Activated naive CD8-positive, alpha-beta T cell treated with anti-CD3 and anti-CD28 coated beads, Interleukin-2, amount 50 U/mL, for 16 hours (primary cell): ENCODE measurements at regions not wholly inside any gene's neighbourhood (a gene's known extent, or its start where the extent isn't known, plus 50 kb on each side); places are given as distances from the start of the nearest gene placed in this dataset.
"Not testable (repeated sequence)": the region's sequence is repeated elsewhere in the genome, so short reads cannot be mapped to it uniquely, and the experiment has no call there.

ENCODE experiments used
- DNase-seq: peaks from one replicate; pipeline ENCODE4 v3.0.0-alpha.2; 2020; ENCODE audit warnings: low read depth, low spot score

- DNase-seq, result no peak
These were observed 923.1 kb upstream of the MDGA2 start for GRCh38 chr14:48598458-48598857.

DNA sequence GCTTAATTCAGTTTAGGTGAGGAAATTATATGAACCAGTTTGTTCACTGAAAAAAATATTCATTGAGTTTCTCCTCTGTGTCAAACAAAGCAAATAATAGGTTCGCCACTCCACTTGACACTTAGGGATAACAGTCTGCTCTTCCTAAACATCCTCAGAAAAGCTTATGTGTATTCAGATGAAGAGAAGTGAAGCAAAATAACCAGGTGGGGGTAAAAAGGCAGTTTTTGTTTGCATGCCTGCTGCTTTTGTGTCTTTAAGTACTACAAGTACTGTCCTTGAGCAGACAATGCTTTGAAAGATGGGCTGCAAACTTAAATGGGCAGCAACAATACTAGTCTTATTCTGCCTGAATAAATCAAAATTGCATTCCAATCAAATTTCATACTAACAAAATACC lies 910.7 kb upstream of the MDGA2 start:
- DNase-seq, result no peak

DNA sequence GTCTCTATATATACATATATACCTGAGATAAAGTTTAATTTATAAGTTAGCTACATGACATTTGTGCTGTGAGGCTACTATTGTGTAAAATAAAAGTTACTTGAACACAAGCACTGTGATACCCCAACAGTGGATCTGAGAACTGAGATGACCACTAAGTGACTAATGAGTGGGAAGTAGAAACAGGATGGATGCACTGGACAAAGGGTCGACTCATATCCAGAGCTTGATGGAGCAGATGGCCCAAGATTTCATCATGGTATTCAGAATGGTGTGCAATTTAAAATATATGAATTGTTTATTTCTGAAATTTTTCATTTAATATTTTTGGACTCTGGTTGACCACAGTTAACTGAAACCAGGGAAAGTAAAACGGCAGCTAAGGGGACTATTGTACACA lies 908.6 kb upstream of the MDGA2 start:
- no peak for DNase-seq

DNA sequence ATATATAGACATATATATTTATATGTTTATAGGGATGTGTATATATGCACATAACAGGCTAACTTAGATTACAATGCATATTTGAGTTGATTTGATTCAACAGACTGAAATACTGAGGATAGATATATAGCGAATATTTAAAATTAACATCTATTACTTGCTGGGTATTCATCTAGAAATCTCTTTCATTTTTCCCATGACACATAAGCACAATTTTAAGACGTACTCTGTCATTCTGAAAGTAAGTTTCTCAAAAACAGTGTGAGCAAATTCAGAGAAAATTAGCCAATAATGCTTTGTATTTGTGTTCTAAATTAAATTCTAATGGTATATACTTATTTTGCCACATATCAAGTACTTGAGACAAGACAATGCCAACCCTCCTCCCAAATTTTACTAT lies 907.5 kb upstream of the MDGA2 start:
- no peak for DNase-seq

DNA sequence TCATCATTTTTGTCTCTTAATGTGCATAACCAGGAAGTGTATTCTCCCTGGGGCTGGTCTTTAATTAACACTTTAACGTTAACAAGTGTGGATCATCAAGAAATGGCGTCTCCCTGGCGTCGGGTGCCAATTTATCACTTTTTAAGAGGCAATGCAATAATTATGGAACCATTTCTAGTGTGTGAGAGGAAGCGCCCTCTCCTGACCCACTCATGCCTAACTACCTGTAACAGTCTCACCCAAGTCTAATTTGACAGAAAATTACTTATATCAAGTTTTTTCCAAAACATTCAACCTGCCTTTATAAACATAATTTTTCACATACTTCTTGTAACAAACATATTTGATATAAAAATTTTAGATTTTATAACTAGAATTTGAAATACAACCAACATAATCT lies 905.3 kb upstream of the MDGA2 start:
- no peak for DNase-seq

GRCh38 chr14:48575772-48576171 lies 900.4 kb upstream of the MDGA2 start:
- no peak for DNase-seq

- no peak for DNase-seq
These were observed 893.3 kb upstream of the MDGA2 start for GRCh38 chr14:48568688-48569087.

- no peak for DNase-seq
These were observed 892.8 kb upstream of the MDGA2 start for GRCh38 chr14:48568252-48568651.

DNA sequence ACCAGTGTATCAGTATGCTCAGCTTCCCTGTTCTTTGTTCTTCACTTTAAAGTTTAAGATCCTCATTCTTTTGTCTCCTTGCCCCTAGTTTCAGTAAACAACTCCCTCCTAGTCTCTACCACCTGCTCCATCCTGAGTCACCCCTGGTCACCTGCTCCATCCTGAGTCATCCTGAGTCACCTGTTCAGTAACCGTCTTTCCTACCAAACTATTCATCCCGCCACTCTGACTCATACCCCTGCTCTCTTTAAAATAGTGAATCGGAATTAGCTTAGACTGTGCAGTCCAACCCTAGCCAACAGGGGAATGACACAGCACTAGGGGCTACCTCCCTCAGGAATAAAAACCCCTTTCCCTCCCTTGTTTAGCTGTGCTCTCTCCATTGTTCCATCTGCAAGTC lies 888.1 kb upstream of the MDGA2 start:
- no peak for DNase-seq

- not testable (repeated sequence) for DNase-seq
These were observed 886.0 kb upstream of the MDGA2 start for GRCh38 chr14:48561438-48561837.

- DNase-seq, result no peak
These were observed 885.0 kb upstream of the MDGA2 start for GRCh38 chr14:48560421-48560820.

- no peak for DNase-seq
These were observed 878.0 kb upstream of the MDGA2 start for GRCh38 chr14:48553443-48553842.

DNA sequence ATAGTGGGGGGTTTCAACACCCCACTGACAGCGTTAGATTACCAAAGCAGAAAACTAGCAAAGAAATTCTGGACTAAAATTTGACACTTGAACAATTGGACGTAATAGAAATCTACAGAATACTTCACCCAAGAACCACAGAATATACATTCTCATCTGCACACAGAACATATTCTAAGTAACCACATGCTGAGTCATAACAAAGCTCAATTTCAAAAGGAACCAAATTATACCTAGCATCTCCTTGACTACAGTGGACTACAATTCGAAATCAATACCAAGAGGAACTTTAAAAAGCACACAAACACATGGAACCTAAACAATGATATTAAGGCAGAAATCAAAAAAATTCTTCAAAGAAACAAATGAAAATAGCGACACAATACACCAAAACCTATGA lies 871.6 kb upstream of the MDGA2 start:
- DNase-seq, result no peak

DNA sequence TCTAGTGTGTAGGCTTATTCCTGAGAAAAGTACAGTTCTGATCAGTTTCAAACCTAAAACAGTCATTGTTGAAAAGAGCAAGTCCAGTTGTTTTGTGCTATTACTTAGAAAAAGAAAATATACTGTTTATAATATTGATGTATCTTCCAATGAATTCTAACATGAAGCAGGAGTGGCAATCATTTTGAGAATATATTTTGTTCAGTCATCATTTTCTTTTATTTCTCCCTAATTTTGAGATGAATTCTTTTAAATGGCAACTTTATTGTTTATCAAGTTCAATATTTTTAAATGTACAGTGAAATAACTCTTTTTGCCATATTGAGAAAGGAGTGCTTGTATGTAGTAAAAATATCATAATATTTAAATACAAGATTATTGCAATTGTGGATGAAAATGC lies 862.2 kb upstream of the MDGA2 start:
- no peak for DNase-seq

DNA sequence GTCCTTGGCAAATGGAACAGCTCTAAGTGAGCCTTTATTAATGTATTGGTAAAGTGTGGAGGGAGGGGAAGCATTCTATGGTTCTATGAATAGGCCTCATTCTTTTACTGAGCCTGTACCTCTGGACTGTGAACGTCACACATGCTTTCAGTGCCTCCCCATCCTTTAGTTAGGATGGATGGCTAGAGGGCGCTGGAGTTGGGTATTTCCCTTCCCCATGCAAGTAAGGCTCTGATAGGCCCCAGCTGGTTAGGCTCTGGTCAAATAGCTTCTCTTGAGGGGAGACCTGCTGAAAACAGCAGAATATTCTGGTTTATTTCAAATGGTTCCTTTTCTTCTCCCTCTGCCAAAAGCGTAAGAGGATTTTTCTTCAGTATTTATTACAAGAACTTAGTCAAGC lies 860.9 kb upstream of the MDGA2 start:
- no peak for DNase-seq

DNA sequence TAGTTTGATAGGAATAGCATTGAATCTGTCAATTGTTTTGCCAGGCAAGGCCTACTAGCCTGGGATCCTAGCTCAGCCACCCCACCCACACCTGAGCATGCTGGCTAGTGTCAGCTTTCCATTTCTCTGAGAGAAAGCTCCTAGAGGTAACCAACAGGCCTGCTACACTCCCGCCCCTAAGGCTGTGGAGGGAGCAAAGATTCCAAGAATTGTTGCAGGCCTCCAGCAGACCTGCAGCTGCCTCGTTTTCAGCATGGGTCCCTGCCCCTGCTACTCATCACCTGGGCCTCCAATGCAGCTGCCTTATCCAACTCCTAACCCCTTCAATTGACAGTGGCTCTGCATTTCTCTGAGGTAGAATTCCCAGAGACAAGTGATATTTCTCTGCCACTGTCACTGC lies 852.4 kb upstream of the MDGA2 start:
- no peak for DNase-seq

- DNase-seq, result no peak
These were observed 850.9 kb upstream of the MDGA2 start for GRCh38 chr14:48526307-48526706.

- DNase-seq, result no peak
These were observed 829.5 kb upstream of the MDGA2 start for GRCh38 chr14:48504921-48505320.

DNA sequence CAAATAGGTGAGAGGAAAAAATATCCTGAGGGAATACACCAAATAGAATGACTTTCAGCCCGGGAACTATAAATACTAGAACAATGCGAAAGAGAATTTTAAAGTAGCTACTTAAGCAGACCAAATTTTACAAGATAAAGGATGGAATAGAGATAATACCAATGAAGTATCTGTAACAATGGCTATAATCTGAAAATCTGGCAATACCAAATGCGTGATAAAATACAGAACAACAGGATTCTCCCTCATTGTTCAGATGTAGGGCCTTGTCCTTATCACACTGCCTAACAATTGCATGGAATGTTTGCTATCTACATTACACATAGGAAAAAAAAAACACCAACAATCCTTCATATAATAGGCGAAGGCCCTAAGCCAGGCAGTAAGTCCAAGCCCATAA lies 815.4 kb upstream of the MDGA2 start:
- DNase-seq, result no peak

- DNase-seq, result no peak
These were observed 798.5 kb upstream of the MDGA2 start for GRCh38 chr14:48473944-48474343.

- DNase-seq, result no peak
These were observed 780.6 kb upstream of the MDGA2 start for GRCh38 chr14:48456051-48456450.

GRCh38 chr14:48454887-48455286 lies 779.5 kb upstream of the MDGA2 start:
- no peak for DNase-seq

GRCh38 chr14:48452437-48452995 lies 777.1 kb upstream of the MDGA2 start:
- no peak for DNase-seq

GRCh38 chr14:48435221-48435620 lies 759.8 kb upstream of the MDGA2 start:
- DNase-seq, result no peak

GRCh38 chr14:48430805-48431204 lies 755.4 kb upstream of the MDGA2 start:
- no peak for DNase-seq
